Lower leg skin (tissue), 3 donors: ENCODE measurements at regions not wholly inside any gene's neighbourhood (a gene's known extent, or its start where the extent isn't known, plus 50 kb on each side); places are given as distances from the start of the nearest gene placed in this dataset.

Experiments used
- CTCF ChIP-seq, 3 donors: fragments of 450-650 bp; IDR thresholded peaks; one replicate each; pipeline ENCODE4 v1.5.1; 2016; ENCODE audit warnings: antibody characterized with exemption in 3 of 3, mild to moderate bottlenecking in 3 of 3, moderate library complexity in 2 of 3
- POLR2A ChIP-seq, 2 donors: fragments of 450-650 bp; IDR thresholded peaks; one replicate each; pipeline ENCODE4 v1.6.1; 2016 to 2017; ENCODE audit warnings: antibody characterized with exemption in 2 of 2, mild to moderate bottlenecking in 1 of 2, moderate library complexity in 1 of 2

GRCh38 chr9:87354147-87354546 lies 143.5 kb upstream of the DAPK1 start:
- TF ChIP-seq POLR2A (IDR thresholded peaks at IDR 0.05) (no peak), CTCF (IDR thresholded peaks at IDR 0.05) (no peak)
